Stimulated activated CD8-positive, alpha-beta memory T cell treated with anti-CD3 and anti-CD28 coated beads, Interleukin-15, amount 100 ng/mL, for 24 hours (primary cell): ENCODE measurements at regions not wholly inside any gene's neighbourhood (a gene's known extent, or its start where the extent isn't known, plus 50 kb on each side); places are given as distances from the start of the nearest gene placed in this dataset.

Experiments used
- DNase-seq: peaks from one replicate; pipeline ENCODE4 v3.0.0-alpha.2; 2020; ENCODE audit warnings: low read depth

- DNase-seq = no peak
Observed at GRCh38 chr15:70226337-70226980, 128.7 kb upstream of the TLE3 start.

- no peak for DNase-seq
Observed at GRCh38 chr15:70225416-70225815, 127.7 kb upstream of the TLE3 start.

- no peak for DNase-seq
Observed at GRCh38 chr15:70222606-70223005, 124.9 kb upstream of the TLE3 start.

GRCh38 chr15:70220490-70221096 lies 122.9 kb upstream of the TLE3 start:
- DNase-seq = no peak

- no peak for DNase-seq
Observed at GRCh38 chr15:70219966-70220365, 122.2 kb upstream of the TLE3 start.

GRCh38 chr15:70219256-70219895 lies 121.7 kb upstream of the TLE3 start:
- no peak for DNase-seq

GRCh38 chr15:70217226-70218160 lies 119.8 kb upstream of the TLE3 start:
- DNase-seq = no peak

- DNase-seq = no peak
Observed at GRCh38 chr15:70215951-70216350, 118.2 kb upstream of the TLE3 start.

- no peak for DNase-seq
Observed at GRCh38 chr15:70214941-70215635, 117.4 kb upstream of the TLE3 start.

GRCh38 chr15:70214276-70214675 lies 116.6 kb upstream of the TLE3 start:
- no peak for DNase-seq

GRCh38 chr15:70213794-70214193 lies 116.1 kb upstream of the TLE3 start:
- DNase-seq = no peak

GRCh38 chr15:70212963-70213315 lies 115.2 kb upstream of the TLE3 start:
- no peak for DNase-seq

- no peak for DNase-seq
Observed at GRCh38 chr15:70212286-70212962, 114.7 kb upstream of the TLE3 start.

GRCh38 chr15:70210528-70210927 lies 112.8 kb upstream of the TLE3 start:
- DNase-seq = no peak

GRCh38 chr15:70210076-70210475 lies 112.4 kb upstream of the TLE3 start:
- no peak for DNase-seq

GRCh38 chr15:70209499-70209898 lies 111.8 kb upstream of the TLE3 start:
- no peak for DNase-seq

GRCh38 chr15:70208332-70208731 lies 110.6 kb upstream of the TLE3 start:
- no peak for DNase-seq

- no peak for DNase-seq
Observed at GRCh38 chr15:70206668-70207067, 109.0 kb upstream of the TLE3 start.

GRCh38 chr15:70204652-70205051 lies 106.9 kb upstream of the TLE3 start:
- no peak for DNase-seq

- no peak for DNase-seq
Observed at GRCh38 chr15:70203981-70204560, 106.4 kb upstream of the TLE3 start.

GRCh38 chr15:70202756-70203155 lies 105.0 kb upstream of the TLE3 start:
- no peak for DNase-seq
